SIG-M5 treated with dmso at 0.1 percent for 504 hours (cell line): ENCODE measurements at regions not wholly inside any gene's neighbourhood (a gene's known extent, or its start where the extent isn't known, plus 50 kb on each side); places are given as distances from the start of the nearest gene placed in this dataset.
A peak's percentile ranks its signal among the peaks of the same experiment; 100 is the strongest.

ENCODE experiments used
- DNase-seq: peaks from one replicate; lab custom pipeline; 2025; ENCODE audit not compliant: unreplicated experiment; lab: John Stamatoyannopoulos, UW

DNA sequence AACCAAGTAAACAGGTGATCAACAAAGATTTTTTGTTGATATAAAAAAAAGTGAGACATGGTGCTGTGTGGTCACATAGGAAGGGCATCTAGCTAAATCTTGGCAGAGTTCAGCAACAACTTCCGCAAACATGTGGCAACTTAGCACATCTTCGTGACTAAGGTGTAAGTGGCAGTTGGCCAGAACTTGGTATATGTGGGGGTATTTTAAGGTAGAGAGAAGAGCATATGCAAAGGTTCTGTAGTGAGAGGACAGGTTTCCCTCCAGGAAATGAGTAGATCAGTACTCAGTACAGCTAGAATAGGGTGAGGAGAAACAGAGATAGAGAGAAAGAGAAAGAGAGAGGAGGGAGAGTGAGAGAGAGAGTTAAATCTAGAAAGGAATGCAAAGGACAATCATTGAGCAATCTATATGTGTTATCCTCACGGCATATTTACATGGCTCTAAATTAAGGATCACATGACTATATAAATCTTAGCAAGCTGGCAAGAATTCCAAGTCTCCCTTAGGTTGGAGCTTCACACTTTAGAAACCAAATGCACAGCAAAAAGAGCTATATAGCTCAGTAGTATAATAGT is 227.7 kb upstream of the HMGA2 start:
- no peak for DNase-seq

DNA sequence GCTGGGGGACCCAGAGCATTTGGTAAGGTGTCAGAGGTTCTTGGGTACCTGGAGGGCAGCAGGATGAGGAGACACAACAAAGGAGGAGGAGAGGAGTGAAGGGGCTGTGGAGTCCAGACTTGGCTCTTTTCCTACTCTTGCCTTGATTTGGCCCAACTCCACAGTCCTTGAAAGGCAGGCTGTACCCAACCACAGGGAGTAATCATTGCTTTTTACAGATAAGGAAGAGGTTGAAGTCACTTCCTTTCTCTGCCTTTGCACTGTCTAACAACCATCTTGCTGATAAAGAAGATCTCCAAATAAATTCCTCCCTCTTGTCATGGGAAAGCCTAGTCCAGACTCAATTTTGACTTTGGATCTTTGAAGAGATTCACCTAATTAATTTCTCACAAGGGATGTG is 226.8 kb upstream of the HMGA2 start:
- no peak for DNase-seq

DNA sequence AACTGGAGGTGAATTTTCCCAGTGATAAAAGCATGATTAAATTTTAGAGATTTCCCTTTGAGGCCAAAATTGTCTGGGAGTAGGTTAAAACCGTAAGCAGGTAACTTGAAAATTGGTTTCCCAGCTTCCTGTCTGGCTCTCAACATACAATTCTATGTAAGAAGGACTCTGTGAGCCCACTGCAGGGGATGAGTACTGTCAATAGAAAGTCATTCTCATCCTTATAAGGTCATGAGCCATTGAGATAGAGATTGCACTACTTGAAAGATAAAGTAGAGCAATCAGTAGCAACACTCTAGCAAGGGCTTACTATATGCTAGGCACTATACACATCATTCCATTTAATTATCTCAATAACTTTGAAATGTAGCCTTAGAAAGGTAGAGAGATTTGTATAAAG is 225.6 kb upstream of the HMGA2 start:
- DNase-seq, result no peak

DNA sequence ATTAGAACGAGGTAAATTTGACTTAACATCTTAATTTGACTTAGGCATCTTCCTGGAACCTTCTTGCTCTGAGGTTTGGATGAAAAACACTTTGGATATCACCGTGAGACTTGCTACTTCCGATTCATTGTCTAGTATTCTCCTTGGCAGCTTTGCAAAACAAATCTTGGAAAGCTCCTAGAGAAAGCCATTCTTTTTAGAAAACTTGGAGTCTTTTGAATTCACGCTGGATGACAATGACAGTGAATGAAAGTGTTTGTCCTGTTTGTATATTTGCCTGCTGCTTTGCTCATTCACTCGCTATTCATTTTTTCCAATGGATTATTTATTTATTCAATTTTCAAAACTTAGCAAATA is 222.1 kb upstream of the HMGA2 start:
- DNase-seq, result no peak

DNA sequence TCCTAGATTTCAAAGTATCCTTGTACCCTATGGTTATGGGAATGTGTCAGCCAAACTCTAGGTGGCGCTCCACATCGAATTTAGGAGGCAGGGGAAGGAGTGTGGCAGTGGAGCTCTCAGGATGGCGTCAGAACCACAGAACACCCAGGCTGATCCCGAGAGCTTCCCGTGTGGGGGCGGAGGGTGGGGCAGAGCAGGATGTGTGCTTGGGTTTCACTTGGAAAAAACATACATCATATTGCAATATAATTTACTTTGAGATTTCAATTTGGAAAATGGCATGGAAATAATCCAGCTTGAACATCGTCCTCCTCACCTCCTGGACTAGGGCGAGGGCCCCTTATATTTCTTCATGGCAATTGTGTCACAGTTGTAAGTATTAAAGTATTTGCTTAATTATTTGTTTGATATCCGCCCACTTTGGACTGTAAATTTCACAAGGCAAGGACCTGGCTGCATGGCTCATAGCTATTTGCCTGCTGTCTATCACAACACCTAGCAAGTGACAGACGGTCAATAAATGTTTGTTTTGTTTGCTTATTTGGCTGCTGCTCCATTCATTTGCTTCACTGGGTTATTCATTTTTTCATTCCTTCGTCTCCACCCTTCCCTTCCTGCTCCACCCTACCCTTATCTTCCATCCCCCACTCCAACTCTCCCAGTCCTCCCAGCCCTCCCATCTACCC is 221.5 kb upstream of the HMGA2 start:
- peak; percentile 78 for DNase-seq

DNA sequence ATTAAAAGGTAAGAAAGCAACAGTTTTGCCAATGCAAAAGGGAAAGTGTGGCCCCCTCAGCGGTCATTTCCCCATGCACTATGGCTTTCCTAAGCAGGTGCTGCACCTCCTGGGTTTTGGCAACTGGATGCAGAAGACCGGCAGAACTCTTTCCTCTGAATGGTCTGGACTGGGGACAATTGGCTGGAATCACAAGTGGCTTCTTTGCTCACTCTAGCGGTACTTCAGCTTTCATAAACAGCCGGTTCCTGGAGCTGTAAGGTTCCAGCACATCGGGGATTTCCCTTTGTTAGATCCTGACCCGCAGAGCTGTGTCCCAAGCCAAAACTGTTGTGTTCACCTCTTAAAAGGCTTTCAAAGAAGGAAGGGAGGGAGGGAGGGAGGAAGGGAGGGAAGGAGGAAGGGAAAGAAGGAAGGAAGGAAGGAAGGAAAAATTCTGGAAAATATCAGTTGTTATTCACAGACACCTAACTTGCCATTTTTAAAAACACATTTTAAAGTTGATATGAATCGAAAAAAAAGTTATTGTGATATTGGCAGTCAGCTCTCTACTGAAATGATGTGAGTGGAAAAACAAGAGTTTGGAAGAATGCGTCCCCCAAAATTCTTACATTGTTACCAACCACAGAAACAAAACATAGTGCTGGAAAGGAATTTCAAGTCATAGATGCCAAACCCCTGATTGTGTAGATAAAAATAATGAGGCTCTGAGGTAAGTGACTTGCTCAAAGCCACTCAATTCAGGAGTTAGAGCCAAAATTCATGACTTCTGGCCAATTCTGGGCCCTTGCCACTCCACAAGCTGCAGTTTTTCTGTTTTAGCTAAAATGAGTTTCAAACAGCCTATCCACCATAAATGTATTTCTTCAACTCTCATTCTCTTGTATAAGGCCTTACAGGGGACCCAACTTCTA is 220.6 kb upstream of the HMGA2 start:
- no peak for DNase-seq

DNA sequence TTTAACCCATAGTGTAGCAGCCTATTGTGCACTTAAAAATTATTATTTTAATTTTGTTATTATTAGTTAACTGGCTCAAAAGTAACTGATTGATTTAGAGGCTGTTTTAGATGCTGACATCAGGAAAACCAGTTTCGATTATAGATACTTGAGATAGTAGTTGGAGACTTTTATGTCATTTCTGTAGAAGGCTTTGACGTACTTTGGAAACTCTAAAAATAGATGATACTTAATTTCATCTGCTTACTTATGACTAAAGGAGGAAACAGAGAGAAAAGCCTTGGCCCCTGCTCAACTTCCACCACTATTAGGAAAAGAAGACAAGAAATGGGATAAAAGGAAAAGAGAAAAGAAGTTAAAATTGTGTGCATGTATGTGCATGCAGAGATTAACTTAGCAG is 219.3 kb upstream of the HMGA2 start:
- DNase-seq, result no peak

DNA sequence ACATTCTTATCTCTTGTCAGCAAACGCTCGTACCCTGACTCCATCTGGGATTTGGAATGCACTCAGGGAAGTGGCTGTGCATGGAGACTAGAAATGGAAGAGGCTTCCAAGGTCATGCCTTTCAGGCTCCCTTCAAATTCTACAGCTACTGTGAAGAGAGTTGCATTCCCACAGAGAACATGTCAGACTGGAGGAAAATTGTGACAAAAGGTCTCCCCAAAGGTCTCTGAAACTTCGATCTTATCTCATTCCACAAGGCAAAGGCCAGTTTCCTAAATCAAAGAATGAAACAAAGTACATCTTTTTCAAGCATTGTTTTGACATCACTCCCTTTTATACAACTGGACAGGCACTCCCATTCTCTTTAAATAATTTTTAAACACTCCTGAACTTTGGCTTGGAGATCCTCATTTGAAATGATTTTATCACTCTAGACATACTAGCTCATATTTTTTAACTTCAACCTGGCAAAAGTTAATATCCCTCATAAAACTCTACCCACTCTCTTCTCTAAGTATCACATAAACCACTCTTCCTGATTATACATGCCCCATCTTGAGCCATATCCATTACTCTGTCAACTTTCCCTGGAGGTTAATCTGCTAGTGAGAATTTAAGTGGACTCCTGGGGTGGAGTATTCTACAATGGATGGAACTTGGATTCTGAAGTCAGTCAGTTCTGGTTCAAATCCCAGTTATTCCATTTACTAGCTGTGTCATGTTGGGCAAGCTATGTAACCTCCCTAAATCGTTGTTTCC is 218.1 kb upstream of the HMGA2 start:
- DNase-seq, result no peak

DNA sequence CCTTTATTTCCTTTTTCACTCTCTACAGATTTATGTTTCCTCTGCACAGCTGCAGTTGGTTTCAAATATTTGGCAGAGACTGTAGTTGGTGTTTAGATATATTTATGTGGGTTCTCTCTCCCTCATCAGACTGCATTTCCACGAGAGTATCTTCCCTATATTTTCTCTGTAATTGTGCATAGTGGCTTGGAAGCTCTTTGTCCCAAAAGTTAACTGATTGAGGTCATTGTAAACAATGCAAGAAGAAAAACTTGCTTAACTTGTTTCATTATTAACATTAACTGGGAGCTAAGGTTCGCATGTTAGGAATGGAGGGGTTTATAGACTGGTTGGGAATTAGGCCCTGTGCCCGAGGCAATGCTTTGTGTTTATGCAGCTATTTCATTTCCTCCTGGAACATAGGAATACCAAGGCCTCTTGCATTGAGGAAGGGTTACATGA is 216.9 kb upstream of the HMGA2 start:
- DNase-seq, result peak; percentile 49

DNA sequence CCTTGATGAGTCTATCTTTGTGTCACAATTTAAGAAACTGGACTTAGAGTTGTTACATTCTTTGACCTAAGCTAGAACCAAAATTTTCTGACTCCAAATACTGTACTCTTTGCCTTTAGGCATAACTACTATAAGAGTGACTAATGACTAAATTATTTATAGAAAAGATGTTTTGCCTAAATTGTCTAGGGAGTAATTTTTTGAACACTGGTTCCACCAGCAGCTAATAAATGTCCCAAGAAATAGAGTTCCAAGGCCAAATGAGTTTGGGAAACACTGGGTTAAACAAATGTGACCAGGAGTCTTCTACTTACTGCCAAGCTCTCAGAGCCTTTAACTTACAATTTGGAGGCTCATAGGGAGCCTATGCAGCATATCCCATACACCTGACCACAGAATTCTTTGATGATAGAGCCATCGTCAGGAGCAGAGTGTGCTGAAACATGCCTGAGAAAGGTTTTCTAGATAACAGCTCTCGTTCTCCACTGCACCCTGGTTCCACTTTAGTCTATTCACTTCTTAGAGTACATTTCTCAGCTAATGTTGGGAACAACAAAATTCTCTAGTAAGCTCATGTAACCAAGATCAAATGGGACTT is 215.9 kb upstream of the HMGA2 start:
- no peak for DNase-seq

DNA sequence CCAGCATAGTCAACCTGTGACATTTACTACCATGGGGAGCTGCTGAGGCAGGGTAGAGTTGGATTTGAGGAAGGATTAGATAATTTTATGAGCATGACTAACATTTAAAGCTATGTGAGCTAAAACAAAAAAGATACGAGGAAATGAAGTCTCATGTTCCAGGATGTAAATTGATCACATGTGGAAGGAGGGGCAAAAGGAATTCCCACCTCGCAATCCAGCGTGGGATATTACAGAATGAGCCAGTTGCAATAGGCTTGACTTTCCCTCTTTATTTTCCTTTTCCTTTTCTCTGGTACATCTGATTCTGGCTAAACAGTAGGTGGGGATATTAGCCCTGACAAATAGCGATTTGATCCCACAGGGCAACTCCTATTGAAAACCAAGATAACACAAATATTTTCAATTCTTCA is 214.9 kb upstream of the HMGA2 start:
- no peak for DNase-seq

DNA sequence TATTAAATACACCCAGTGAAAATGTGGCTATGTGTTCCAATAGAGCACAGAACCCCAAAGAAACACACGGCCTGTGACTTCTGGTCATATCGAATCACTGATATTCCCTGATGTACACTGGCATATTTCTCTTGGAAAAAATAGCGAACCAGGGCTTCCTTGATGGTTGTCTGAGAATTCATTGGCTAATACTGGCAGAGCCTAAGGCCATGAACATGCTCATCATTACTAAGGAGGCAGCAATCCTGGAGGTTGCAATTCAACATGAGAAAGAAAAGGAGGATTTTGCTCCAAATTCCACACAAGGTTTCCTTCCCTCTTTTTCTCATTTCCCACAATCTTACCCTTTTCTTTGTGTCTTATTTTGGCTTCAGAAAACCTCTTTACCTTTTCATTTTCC is 212.9 kb upstream of the HMGA2 start:
- DNase-seq, result no peak

DNA sequence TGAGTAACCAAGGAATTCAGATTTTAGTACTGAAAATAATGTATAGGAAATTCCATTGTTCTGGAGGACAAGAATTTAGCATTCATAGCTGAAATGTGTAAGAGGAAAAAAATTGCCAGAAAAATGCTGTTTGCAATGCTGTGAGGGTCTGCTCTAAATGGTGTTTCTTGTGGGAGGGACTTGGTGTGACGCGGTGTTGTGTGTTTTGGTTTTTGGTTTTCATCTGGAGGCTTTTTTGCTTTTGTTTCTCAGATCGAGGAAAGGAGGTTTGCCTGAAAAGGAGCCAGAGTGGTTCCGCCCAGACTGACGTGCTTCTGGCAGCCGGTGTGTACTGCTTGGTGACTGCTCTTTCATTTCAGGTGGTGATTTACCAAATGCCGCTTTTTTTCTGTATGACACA is 211.8 kb upstream of the HMGA2 start:
- no peak for DNase-seq

DNA sequence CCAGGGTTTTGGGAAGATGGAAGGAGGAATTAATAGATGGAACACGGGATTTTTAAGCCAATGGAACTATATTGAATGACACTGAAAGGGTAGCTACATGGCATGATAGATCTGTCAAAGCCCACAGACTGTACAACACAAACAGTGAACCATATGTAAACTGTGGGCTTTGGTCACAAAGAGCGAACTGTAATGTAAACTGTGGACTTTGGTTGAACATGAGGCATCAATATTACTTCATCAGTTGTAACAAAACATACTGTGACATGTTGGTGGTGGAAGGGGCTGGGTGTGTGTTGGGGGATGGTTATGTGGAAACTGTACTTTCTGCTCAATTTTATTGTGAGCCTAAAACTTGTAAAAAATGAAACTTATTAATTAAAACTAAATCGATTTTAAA is 210.6 kb upstream of the HMGA2 start:
- no peak for DNase-seq

DNA sequence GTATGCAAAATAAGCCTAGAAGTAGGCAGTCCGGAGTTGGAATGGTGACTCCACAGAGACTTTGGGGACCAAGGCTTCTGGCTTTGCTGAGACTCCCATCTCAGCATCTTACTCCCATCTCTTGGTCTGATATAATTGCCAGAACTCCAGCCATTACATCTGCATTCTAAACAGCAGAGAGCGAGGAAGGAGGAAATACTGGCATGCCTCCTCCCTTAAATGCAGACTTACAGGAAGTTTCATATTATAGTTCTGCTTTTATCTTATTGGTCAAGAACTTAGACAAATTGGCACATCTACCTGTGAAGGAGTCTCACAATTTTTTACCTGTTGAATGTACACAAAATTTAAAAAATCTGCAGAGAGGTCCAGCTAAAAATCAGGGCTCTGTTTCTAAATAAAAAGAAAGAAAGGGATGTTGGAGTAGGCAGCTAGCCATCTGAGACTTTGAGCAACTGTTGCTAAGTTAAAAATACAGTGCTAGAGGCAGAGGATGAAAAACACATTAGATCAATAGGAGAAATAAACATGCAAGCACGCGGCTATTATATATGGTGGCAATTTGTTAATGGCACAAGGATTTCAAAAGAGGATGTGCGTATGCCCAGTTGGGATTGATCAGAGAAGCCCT is 209.9 kb upstream of the HMGA2 start:
- DNase-seq, result no peak

DNA sequence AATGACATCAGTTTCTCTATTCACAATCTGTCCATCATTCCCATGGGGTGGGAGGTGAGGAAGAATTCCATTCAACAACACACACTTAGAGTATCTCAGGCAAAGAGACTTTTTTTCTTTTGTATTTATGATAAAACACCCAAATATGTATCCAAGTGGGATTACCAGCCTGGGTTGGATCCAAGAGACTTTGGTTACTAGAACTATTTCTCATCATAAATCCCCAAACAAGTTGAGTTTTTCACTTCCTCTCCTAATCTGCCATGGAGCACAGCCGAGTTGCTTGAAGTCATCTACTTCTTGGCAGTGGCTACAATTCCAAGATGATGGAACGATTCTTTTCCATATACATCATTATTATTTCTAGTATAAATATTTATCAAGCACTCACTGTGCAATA is 209.2 kb upstream of the HMGA2 start:
- no peak for DNase-seq

DNA sequence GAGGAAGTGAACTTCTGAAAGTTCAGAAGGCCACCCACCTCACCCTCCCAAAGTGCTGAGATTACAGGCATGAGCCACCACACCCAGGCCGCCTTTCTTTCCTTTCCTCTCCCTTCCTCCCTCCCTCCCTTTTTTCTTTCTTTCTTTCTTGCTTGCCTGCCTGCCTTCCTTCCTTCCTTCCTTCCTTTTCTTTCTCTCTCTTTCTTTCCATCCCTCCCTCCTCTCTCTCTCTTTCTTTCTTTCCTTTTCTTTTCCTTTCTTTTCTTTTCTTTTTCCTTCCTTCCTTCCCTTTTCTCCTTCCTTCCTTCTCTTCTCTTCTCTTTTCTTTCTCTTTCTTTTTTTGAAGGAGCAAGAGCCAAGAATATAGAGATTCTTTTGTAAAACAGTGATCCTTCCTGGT is 208.3 kb upstream of the HMGA2 start:
- DNase-seq, result no peak

DNA sequence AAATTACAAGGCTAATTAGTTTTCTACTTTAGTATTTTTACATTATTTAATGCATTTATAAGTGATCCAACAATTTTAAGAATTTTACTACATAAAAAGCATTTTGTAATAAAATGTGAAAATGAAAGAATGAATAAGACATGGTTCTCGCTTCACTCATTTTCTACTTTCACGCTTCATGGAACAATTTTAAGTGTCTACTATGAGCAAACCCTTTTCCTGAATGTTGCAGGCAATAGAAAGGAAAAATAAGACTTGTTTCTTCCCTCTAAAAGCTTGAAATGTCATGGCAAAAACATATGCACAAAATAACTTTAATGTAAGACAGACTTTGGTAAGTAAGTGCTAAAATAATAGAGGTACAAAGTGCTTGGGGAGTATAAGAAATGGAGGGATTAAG is 205.7 kb upstream of the HMGA2 start:
- DNase-seq, result no peak

DNA sequence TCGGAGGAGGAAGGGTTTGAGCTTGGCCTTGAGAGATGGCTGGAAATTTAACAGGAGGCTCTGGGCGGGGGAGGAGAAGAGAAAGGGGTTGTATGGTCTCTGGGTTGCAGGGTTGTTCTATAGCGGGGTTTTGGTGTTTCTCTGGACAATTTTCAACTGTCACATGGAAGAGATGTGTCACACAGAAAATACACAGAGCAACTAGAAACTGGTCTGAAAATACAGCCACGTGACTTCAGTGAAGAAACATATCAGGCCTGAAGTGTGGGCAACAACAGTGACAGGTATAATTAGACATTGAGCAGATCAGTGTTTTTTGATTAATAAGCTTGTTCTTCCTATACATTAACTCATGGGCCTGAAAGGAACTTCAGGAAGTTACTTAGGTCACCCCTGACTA is 205.3 kb upstream of the HMGA2 start:
- DNase-seq, result no peak

DNA sequence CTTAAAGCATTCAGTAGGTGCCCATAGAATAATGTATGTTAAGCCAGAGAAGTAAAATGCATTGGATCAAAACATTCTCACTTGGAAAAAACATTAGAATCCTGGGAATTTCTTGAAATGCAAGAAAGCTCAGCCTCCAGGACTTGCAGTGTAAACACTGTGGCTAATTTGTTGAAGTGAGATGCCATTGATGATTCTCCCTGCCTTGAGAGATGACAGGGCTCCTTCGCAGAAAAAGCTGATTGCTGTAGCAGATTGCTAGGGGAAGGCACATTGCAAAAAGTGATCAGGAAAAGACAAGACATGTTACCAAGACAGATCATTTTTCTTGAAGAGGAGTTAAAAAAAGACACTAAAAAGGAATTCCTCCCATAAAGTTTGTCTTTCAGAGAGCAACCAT is 204.2 kb upstream of the HMGA2 start:
- no peak for DNase-seq

DNA sequence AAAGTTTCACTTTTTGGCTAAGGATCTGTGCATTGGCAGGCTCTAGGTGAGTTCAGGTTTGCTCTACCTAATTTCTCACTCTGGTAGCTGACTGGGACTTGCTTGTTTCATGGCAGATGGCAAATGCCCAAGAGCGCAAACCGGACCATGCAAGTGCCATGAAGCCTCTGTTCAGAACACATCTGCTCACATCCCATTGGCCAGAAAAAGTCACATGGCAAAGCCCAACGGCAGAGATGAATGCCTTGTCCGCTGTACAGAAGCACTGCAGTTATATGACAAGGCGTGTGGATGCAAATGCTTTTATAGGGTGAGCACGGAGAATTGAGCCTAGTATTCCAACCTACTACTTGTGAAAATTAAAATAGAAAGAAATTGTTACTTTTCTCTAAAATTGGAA is 202.2 kb upstream of the HMGA2 start:
- no peak for DNase-seq
